Heart left ventricle (tissue), 16 donors: ENCODE measurements at regions not wholly inside any gene's neighbourhood (a gene's known extent, or its start where the extent isn't known, plus 50 kb on each side); places are given as distances from the start of the nearest gene placed in this dataset.

Source experiments
- ATAC-seq, 4 donors: fragments of 200-7000 bp; cut with Tn5 transposase; one replicate each; pipeline ENCODE4 v1.9.1; 2020 to 2022; ENCODE audit warnings: moderate library complexity in 4 of 4, mild to moderate bottlenecking in 3 of 4, moderate number of reproducible peaks in 1 of 4
- DNase-seq, 5 donors: peaks; one replicate each; pipeline ENCODE4 v3.0.0-alpha.2; 2020
- H3K27ac ChIP-seq, 12 donors: fragments of 200-600 bp; sonication (generic) in 4 of 12; one replicate each; pipeline versions ENCODE4 v1.5.0 to v1.8.0; 2016 to 2022; ENCODE audit warnings: mild to moderate bottlenecking in 2 of 12
- H3K27me3 ChIP-seq, 9 donors: fragments of 200-600 bp; sonication (generic) in 2 of 9; one replicate each; pipeline versions ENCODE4 v1.5.1 to v1.8.0; 2016 to 2022; ENCODE audit warnings: mild to moderate bottlenecking in 3 of 9
- H3K36me3 ChIP-seq, 9 donors: fragments of 200-600 bp; sonication (generic) in 2 of 9; one replicate each; pipeline versions ENCODE4 v1.5.0 to v1.8.0; 2018 to 2022; ENCODE audit warnings: mild to moderate bottlenecking in 2 of 9
- H3K4me1 ChIP-seq, 12 donors: fragments of 200-600 bp; sonication (generic) in 4 of 12; one replicate each; pipeline versions ENCODE4 v1.5.0 to v1.8.0; 2016 to 2022; ENCODE audit warnings: mild to moderate bottlenecking in 3 of 12
- H3K4me3 ChIP-seq, 12 donors: fragments of 200-600 bp; sonication (generic) in 4 of 12; one replicate each; pipeline versions ENCODE4 v1.5.0 to v1.8.0; 2017 to 2022; ENCODE audit warnings: mild to moderate bottlenecking in 9 of 12, moderate library complexity in 4 of 12
- H3K9me3 ChIP-seq, 12 donors: fragments of 200-600 bp; sonication (generic) in 4 of 12; one replicate each; pipeline versions ENCODE4 v1.5.0 to v1.8.0; 2016 to 2022; ENCODE audit warnings: mild to moderate bottlenecking in 1 of 12
- POLR2A ChIP-seq, 2 donors: fragments of 450-650 bp; IDR thresholded peaks; one replicate each; pipeline ENCODE4 v1.6.1; 2017; ENCODE audit warnings: antibody characterized with exemption in 2 of 2, mild to moderate bottlenecking in 2 of 2, moderate library complexity in 2 of 2
- WGBS, 4 donors: extraction: QIAGEN DNeasy Blood & Tissue Kit in 2 of 4; methylation state at CpG; one replicate each; pipeline versions ENCODE4 v1.1.5 to v1.1.7; 2013 to 2018; 5-methylcytosine and 5-hydroxymethylcytosine counted together
- intact Hi-C, 10 donors: fragments of 100-400 bp; cut with DNase I; formaldehyde crosslinking; loops; one replicate each; pipeline versions ENCODE4 v1.11.1 to v1.14.2; 2022
- TF ChIP-seq, protein P1 (sequence below), 12 donors: fragments of 200-600 bp; sonication (generic) in 4 of 12; IDR thresholded peaks; one replicate each; pipeline versions ENCODE4 v1.5.0 to v1.8.0; 2018 to 2022; ENCODE audit warnings: antibody characterized with exemption in 12 of 12, mild to moderate bottlenecking in 5 of 12
- donor health status: ischemic (EF 13 %, LVEDD 7.1; RV severe dilation, severe dysfunction).
- donor health status: healthy with polysubstance abuse.
- donor health status: DM: no; HTN: yes; CAD: no.
- donor health status: DM: no; HTN: no; CAD: no.
- donor health status: ischemic (EF 25% LVEDD 6.9; RV normal size, moderate dysfunction).
- donor health status: ischemic (EF 25% LVEDD 5.7; RV mildly dilated, moderate dysfunction).
- donor health status: healthy.
- donor health status: DM: yes; HTN: yes; CAD: no.
- donor health status: ischemic (EF 35%, LVEDD 5.7; RV mildly dilated, moderate dysfunction).
- donor health status: nonischemic (EF 11% LVEDD 7.7; RV severe dilation, severe dysfunction).
- donor health status: DM: yes; HTN: yes; CAD: no.
- donor health status: PGD.
- donor health status: ischemic (EF 29% LVEDD 5.4; RV normal size, mild dysfunction).
- donor health status: nonischemic (EF 23%, LVEDD 6.1; RV moderate dilation, normal function).

GRCh38 chr2:107202962-107203591 is 317.1 kb upstream of the ST6GAL2 start:
- 28 to 37% (median 31%) methylated on average over 2 of the region's 2 CpGs for WGBS, 4 donors

GRCh38 chr2:107215401-107216350 is 329.7 kb upstream of the ST6GAL2 start:
- no peaks in the 10 kb centered on the region for H3K27me3 ChIP-seq
- TF ChIP-seq POLR2A (IDR thresholded peaks at IDR 0.05) = no peak
- TF ChIP-seq, protein P1, sequence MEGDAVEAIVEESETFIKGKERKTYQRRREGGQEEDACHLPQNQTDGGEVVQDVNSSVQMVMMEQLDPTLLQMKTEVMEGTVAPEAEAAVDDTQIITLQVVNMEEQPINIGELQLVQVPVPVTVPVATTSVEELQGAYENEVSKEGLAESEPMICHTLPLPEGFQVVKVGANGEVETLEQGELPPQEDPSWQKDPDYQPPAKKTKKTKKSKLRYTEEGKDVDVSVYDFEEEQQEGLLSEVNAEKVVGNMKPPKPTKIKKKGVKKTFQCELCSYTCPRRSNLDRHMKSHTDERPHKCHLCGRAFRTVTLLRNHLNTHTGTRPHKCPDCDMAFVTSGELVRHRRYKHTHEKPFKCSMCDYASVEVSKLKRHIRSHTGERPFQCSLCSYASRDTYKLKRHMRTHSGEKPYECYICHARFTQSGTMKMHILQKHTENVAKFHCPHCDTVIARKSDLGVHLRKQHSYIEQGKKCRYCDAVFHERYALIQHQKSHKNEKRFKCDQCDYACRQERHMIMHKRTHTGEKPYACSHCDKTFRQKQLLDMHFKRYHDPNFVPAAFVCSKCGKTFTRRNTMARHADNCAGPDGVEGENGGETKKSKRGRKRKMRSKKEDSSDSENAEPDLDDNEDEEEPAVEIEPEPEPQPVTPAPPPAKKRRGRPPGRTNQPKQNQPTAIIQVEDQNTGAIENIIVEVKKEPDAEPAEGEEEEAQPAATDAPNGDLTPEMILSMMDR (IDR thresholded peaks at IDR 0.05) = no peak
- intact Hi-C loops = no loop called here
- H3K4me1 ChIP-seq = no peaks in the 10 kb centered on the region
- 63 to 68% (median 65%) methylated on average over 9 of the region's 9 CpGs for WGBS, 4 donors
- H3K36me3 ChIP-seq = no peaks in the 10 kb centered on the region
- no peak overlapping the region for H3K27ac ChIP-seq
- H3K9me3 ChIP-seq = no peaks in the 10 kb centered on the region
- no peak for DNase-seq
- no peak overlapping the region for H3K4me3 ChIP-seq
- ATAC-seq = peak in 2 of 4 donors; percentile 16 to 53

More at GRCh38 chr2:107202962-107203591, 317.1 kb upstream of the ST6GAL2 start:
- Histone ChIP-seq H3K4me1 (no peaks in the 10 kb centered on the region), H3K9me3 (no peaks in the 10 kb centered on the region), H3K4me3 (no peak overlapping the region), H3K27ac (no peak overlapping the region), H3K27me3 (no peaks in the 10 kb centered on the region), H3K36me3 (no peaks in the 10 kb centered on the region)
- ATAC-seq (no peak), DNase-seq (no peak)
- TF ChIP-seq POLR2A (IDR thresholded peaks at IDR 0.05) = no peak
- TF ChIP-seq, protein P1 (IDR thresholded peaks at IDR 0.05) = no peak
- intact Hi-C loops = no loop called here

GRCh38 chr2:107218208-107218607 is 332.2 kb upstream of the ST6GAL2 start:
- no peak overlapping the region for H3K4me3 ChIP-seq
- TF ChIP-seq POLR2A (IDR thresholded peaks at IDR 0.05) = no peak
- TF ChIP-seq, protein P1 (IDR thresholded peaks at IDR 0.05) = no peak
- ATAC-seq (no peak), DNase-seq (no peak)
- 85 to 94% (median 88%) methylated on average over 1 of the region's 1 CpG for WGBS, 4 donors
- H3K4me1 ChIP-seq = no peaks in the 10 kb centered on the region
- H3K9me3 ChIP-seq = no peaks in the 10 kb centered on the region
- no peaks in the 10 kb centered on the region for H3K36me3 ChIP-seq
- H3K27ac ChIP-seq = no peak overlapping the region
- no peaks in the 10 kb centered on the region for H3K27me3 ChIP-seq
- intact Hi-C loops = no loop called here

DNA sequence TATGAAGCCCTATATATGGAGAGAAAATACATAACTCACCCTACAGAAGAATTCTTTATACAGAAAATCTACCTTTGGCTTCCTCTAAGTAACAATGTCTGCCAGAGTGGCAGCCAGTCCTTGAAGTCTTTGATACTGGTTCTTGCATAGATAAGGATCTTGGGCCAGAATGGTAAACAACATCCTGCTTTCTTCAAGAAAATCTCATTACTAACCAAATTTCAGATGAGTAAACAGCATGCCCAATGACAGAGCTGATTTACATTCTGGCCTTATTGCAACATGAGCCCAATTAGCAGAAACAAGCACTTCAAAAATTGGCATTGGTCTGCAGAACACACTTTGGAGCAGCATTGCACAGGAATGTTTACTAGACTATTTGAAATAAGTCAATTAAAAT is 336.5 kb upstream of the ST6GAL2 start:
- Histone ChIP-seq H3K9me3 (no peaks in the 10 kb centered on the region), H3K36me3 (no peaks in the 10 kb centered on the region), H3K4me1 (no peaks in the 10 kb centered on the region), H3K4me3 (no peak overlapping the region), H3K27ac (no peak overlapping the region), H3K27me3 (no peaks in the 10 kb centered on the region)
- intact Hi-C loops = no loop called here
- TF ChIP-seq POLR2A (IDR thresholded peaks at IDR 0.05) = no peak
- TF ChIP-seq, protein P1 (IDR thresholded peaks at IDR 0.05) = no peak
- DNase-seq (no peak), ATAC-seq (no peak)
